ENCODE measurements at regions not wholly inside any gene's neighbourhood (a gene's known extent, or its start where the extent isn't known, plus 50 kb on each side); places are given as distances from the start of the nearest gene placed in this dataset.

DNA sequence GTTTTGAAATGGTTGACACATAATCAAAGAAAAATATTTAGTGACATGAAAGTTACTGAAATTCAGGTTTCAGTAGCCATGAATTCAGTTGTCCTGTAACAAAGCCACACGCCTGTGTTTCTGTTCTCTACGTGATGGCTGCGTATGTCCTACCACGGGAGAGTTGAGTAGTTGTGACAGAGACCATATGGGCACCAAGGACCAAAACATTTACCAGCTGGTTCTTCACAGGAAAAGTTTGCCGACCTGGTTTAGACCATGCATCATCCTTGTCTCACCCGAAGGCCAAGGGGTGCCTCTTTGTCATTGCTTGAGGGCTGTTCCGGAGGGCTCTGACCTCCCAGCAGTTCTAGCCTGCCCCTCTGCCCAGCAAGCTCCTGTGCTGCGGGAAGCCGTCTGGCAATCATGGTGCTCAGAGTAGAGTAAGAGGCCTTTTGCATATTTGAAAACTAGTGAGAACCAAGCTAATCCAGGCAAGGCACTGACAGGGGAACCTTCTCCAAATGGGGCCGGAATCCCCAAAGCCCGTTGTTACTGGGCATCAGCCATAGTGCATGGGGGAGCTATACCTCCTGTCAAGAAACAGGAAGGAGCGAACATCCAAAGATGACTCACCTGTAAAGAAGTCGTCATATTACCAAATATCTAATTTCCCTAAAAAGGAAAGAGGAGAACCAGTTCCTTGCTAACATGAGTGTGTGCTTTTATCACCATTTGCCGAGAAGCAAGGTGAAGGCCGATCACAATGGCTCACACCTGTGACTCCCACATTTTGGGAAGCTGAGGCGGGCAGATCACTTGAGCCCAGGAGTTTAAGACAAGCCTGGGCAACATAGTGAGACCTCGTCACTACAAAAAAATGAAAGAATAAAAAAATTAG, 92.6 kb upstream of the RAB12 start:
- ATAC-seq (ENCODE audit: low read depth) (peak; percentile 81), DNase-seq (ENCODE audit: low spot score) (no peak)
- Histone ChIP-seq H3K27me3 (ENCODE audit: insufficient read depth, poor library complexity, severe bottlenecking) (no peaks in the 10 kb centered on the region), H3K4me1 (ENCODE audit: insufficient read depth, poor library complexity, severe bottlenecking) (peaks cover 6% of the 10 kb centered on the region), H3K9me3 (ENCODE audit: severe bottlenecking) (peaks cover 2% of the 10 kb centered on the region), H3K27ac (ENCODE audit: poor library complexity, severe bottlenecking) (peak overlapping the region; percentile 32), H3K36me3 (ENCODE audit: low read depth) (no peaks in the 10 kb centered on the region), H3K4me3 (ENCODE audit: severe bottlenecking) (no peak overlapping the region)
- TF ChIP-seq, protein P1, sequence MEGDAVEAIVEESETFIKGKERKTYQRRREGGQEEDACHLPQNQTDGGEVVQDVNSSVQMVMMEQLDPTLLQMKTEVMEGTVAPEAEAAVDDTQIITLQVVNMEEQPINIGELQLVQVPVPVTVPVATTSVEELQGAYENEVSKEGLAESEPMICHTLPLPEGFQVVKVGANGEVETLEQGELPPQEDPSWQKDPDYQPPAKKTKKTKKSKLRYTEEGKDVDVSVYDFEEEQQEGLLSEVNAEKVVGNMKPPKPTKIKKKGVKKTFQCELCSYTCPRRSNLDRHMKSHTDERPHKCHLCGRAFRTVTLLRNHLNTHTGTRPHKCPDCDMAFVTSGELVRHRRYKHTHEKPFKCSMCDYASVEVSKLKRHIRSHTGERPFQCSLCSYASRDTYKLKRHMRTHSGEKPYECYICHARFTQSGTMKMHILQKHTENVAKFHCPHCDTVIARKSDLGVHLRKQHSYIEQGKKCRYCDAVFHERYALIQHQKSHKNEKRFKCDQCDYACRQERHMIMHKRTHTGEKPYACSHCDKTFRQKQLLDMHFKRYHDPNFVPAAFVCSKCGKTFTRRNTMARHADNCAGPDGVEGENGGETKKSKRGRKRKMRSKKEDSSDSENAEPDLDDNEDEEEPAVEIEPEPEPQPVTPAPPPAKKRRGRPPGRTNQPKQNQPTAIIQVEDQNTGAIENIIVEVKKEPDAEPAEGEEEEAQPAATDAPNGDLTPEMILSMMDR (IDR thresholded peaks at IDR 0.05; ENCODE audit: poor library complexity, severe bottlenecking), result no peak

DNA sequence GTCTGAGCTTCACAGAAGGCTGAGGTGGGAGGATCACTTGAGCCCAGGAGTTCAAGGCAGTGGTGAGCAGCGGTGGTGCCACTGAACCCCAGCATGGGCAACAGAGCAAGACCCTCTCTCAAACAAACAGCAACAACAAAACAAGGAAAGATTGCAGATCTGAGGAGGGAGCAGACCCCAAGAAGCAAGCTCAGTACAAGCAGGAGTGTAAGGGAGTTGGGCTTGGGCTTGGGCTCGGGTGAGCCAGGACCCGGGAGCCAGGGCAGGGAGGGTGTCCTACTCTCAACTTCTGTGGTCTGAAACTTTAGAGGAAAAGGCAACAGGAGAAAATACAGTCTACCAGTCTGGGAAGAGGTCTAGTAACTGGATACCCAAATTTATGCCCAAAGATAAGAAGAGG, 92.0 kb upstream of the RAB12 start:
- TF ChIP-seq, protein P1 (IDR thresholded peaks at IDR 0.05; ENCODE audit: poor library complexity, severe bottlenecking), result no peak
- H3K4me3 ChIP-seq (ENCODE audit: severe bottlenecking), result no peak overlapping the region
- peak overlapping the region; percentile 32 for H3K27ac ChIP-seq (ENCODE audit: poor library complexity, severe bottlenecking)
- DNase-seq (ENCODE audit: low spot score) (no peak), ATAC-seq (ENCODE audit: low read depth) (no peak; the same call in 2 of the 3 replicates)
- no peaks in the 10 kb centered on the region for H3K27me3 ChIP-seq (ENCODE audit: insufficient read depth, poor library complexity, severe bottlenecking)
- peaks cover 6% of the 10 kb centered on the region for H3K4me1 ChIP-seq (ENCODE audit: insufficient read depth, poor library complexity, severe bottlenecking)
- no peaks in the 10 kb centered on the region for H3K36me3 ChIP-seq (ENCODE audit: low read depth)
- H3K9me3 ChIP-seq (ENCODE audit: severe bottlenecking), result peaks cover 2% of the 10 kb centered on the region

DNA sequence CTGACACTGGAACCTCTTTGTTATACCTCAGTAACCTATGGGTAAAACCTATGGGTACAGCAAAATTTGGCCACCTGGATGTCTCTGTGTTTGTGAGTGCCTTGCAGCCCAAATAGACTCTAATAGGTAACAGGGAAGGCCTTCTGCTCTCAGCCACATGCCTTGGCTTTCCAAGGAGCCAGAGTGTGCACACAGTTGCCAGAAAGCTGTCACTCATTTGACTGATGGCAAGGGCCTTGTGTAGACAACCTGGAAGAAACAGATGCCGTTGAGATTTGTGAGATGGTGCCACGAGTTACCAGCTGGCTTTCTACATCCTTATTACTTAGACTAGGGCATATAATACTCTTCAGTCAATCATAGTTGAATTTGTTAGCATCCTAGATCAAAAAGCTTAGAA, 90.1 kb upstream of the RAB12 start:
- Histone ChIP-seq H3K4me3 (ENCODE audit: severe bottlenecking) (no peak overlapping the region), H3K27me3 (ENCODE audit: insufficient read depth, poor library complexity, severe bottlenecking) (no peaks in the 10 kb centered on the region), H3K27ac (ENCODE audit: poor library complexity, severe bottlenecking) (no peak overlapping the region), H3K9me3 (ENCODE audit: severe bottlenecking) (peaks cover 2% of the 10 kb centered on the region), H3K36me3 (ENCODE audit: low read depth) (no peaks in the 10 kb centered on the region), H3K4me1 (ENCODE audit: insufficient read depth, poor library complexity, severe bottlenecking) (peaks cover 6% of the 10 kb centered on the region)
- TF ChIP-seq, protein P1 (IDR thresholded peaks at IDR 0.05; ENCODE audit: poor library complexity, severe bottlenecking), result no peak
- ATAC-seq (ENCODE audit: low read depth) (no peak), DNase-seq (ENCODE audit: low spot score) (no peak)

DNA sequence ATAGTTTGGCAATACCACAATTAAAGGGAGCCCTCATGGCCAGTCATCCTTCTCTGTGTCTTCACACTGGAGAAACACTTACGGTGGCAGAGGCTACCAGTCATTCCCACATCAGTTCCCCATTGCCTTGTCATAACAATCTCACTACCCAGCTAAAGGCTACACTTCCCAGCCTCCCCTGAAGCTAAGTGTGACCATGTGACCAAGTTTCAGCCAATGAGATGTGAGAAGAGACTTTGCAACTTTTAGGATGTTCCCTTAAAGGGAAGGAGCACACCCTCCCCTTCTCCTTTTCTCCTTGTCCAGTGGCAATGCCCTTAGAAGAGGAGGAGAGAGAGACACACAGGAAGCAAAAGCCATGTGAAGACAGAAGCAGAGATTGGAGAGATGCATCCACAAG, 89.0 kb upstream of the RAB12 start:
- peaks cover 2% of the 10 kb centered on the region for H3K9me3 ChIP-seq (ENCODE audit: severe bottlenecking)
- TF ChIP-seq, protein P1 (IDR thresholded peaks at IDR 0.05; ENCODE audit: poor library complexity, severe bottlenecking), result no peak
- no peak for ATAC-seq (ENCODE audit: low read depth)
- no peak overlapping the region for H3K4me3 ChIP-seq (ENCODE audit: severe bottlenecking)
- H3K36me3 ChIP-seq (ENCODE audit: low read depth), result no peaks in the 10 kb centered on the region
- peaks cover 6% of the 10 kb centered on the region for H3K4me1 ChIP-seq (ENCODE audit: insufficient read depth, poor library complexity, severe bottlenecking)
- no peak for DNase-seq (ENCODE audit: low spot score)
- no peaks in the 10 kb centered on the region for H3K27me3 ChIP-seq (ENCODE audit: insufficient read depth, poor library complexity, severe bottlenecking)
- H3K27ac ChIP-seq (ENCODE audit: poor library complexity, severe bottlenecking), result no peak overlapping the region

DNA sequence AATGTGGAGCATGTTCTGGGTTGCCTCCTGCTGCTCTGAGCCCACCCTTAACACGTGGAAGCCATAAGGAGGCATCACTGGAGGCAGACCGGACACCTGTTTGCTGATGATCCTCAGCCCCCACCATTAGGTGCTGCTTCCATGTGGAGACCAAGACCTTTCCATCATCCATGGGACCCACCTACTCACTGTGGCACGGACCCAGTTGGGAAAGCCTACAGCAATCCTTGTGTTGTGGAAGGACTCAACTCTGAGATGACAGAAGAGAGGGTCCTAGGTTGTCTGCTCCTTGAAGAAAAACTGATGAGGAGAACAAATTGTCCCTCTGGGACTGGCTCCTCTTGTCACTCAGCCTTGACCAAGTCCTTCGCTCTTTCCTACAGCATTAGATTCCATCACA, 86.5 kb upstream of the RAB12 start:
- H3K27me3 ChIP-seq (ENCODE audit: insufficient read depth, poor library complexity, severe bottlenecking), result no peaks in the 10 kb centered on the region
- DNase-seq (ENCODE audit: low spot score) (no peak), ATAC-seq (ENCODE audit: low read depth) (no peak)
- TF ChIP-seq, protein P1 (IDR thresholded peaks at IDR 0.05; ENCODE audit: poor library complexity, severe bottlenecking), result no peak
- H3K4me1 ChIP-seq (ENCODE audit: insufficient read depth, poor library complexity, severe bottlenecking), result no peaks in the 10 kb centered on the region
- H3K27ac ChIP-seq (ENCODE audit: poor library complexity, severe bottlenecking), result no peak overlapping the region
- H3K9me3 ChIP-seq (ENCODE audit: severe bottlenecking), result peaks cover 2% of the 10 kb centered on the region
- no peaks in the 10 kb centered on the region for H3K36me3 ChIP-seq (ENCODE audit: low read depth)
- H3K4me3 ChIP-seq (ENCODE audit: severe bottlenecking), result no peak overlapping the region
